TTC549 (cell line): ENCODE measurements at regions not wholly inside any gene's neighbourhood (a gene's known extent, or its start where the extent isn't known, plus 50 kb on each side); places are given as distances from the start of the nearest gene placed in this dataset.

Experiments used
- FAIRE-seq: peaks from 2 replicates; lab custom pipeline; 2012; peaks lifted over from hg19 to GRCh38; lab: Jason Lieb, UNC

GRCh38 chr3:5071061-5071460, 51.0 kb upstream of the ARL8B start:
- FAIRE-seq, result no peak

GRCh38 chr3:5072100-5072816, 49.8 kb upstream of the ARL8B start:
- no peak for FAIRE-seq
